ENCODE measurements at regions not wholly inside any gene's neighbourhood (a gene's known extent, or its start where the extent isn't known, plus 50 kb on each side); places are given as distances from the start of the nearest gene placed in this dataset.

GRCh38 chr16:80105751-80106150 lies 435.0 kb upstream of the DYNLRB2 start:
- no peak overlapping the region for H3K27ac Mint-ChIP-seq
- H3K36me3 Mint-ChIP-seq (ENCODE audit: low read depth): no peaks in the 10 kb centered on the region
- H3K4me3 Mint-ChIP-seq: no peak overlapping the region
- Histone ChIP-seq H3K9ac (ENCODE audit: extremely low read depth, low read length, poor library complexity, severe bottlenecking) (no peak overlapping the region), H3K4me1 (ENCODE audit: control insufficient read depth, insufficient read depth, low read length) (no peaks in the 10 kb centered on the region), H3K9me3 (ENCODE audit: control insufficient read depth, low read length) (no peaks in the 10 kb centered on the region), H3K4me3 (ENCODE audit: low read length) (no peak overlapping the region), H3K27ac (ENCODE audit: low read depth, low read length) (no peak overlapping the region), H3K36me3 (ENCODE audit: control insufficient read depth, insufficient read depth, low read length) (no peaks in the 10 kb centered on the region), H3K27me3 (ENCODE audit: control insufficient read depth, insufficient read depth, low read length, poor library complexity, severe bottlenecking) (no peaks in the 10 kb centered on the region)
- no peaks in the 10 kb centered on the region for H3K27me3 Mint-ChIP-seq (ENCODE audit: insufficient read depth)
- H3K4me1 Mint-ChIP-seq: peaks cover 43% of the 10 kb centered on the region
- WGBS, 2 experiments (ENCODE audit: insufficient coverage in 1 of 2, insufficient read length in 1 of 2): 88% methylated on average over 1 of the region's 1 CpG; no CpG with 5 or more reads in 1 of the 2 experiments
- no peak for TF ChIP-seq CTCF (conservative IDR thresholded peaks at IDR 0.05)
- no peaks in the 10 kb centered on the region for H3K9me3 Mint-ChIP-seq
- no peak for DNase-seq

GRCh38 chr16:80105160-80105559 lies 435.6 kb upstream of the DYNLRB2 start:
- no peak overlapping the region for H3K27ac Mint-ChIP-seq

GRCh38 chr16:80104401-80104800 lies 436.4 kb upstream of the DYNLRB2 start:
- no peak for DNase-seq
- Histone ChIP-seq H3K9ac (ENCODE audit: extremely low read depth, low read length, poor library complexity, severe bottlenecking) (no peak overlapping the region), H3K27ac (ENCODE audit: low read depth, low read length) (no peak overlapping the region), H3K36me3 (ENCODE audit: control insufficient read depth, insufficient read depth, low read length) (no peaks in the 10 kb centered on the region), H3K4me1 (ENCODE audit: control insufficient read depth, insufficient read depth, low read length) (no peaks in the 10 kb centered on the region), H3K4me3 (ENCODE audit: low read length) (no peak overlapping the region), H3K27me3 (ENCODE audit: control insufficient read depth, insufficient read depth, low read length, poor library complexity, severe bottlenecking) (no peaks in the 10 kb centered on the region), H3K9me3 (ENCODE audit: control insufficient read depth, low read length) (no peaks in the 10 kb centered on the region)
- Mint-ChIP-seq H3K36me3 (ENCODE audit: low read depth) (no peaks in the 10 kb centered on the region), H3K4me3 (no peak overlapping the region), H3K4me1 (peaks cover 36% of the 10 kb centered on the region), H3K9me3 (no peaks in the 10 kb centered on the region), H3K27me3 (ENCODE audit: insufficient read depth) (no peaks in the 10 kb centered on the region), H3K27ac (no peak overlapping the region)
- TF ChIP-seq CTCF (conservative IDR thresholded peaks at IDR 0.05): no peak
- WGBS, 2 experiments (ENCODE audit: insufficient coverage in 1 of 2, insufficient read length in 1 of 2): 73 to 97% methylated on average over 2 to 3 of the region's 3 CpGs

More at GRCh38 chr16:80105160-80105559, 435.6 kb upstream of the DYNLRB2 start:
- H3K9me3 Mint-ChIP-seq: no peaks in the 10 kb centered on the region
- Histone ChIP-seq H3K36me3 (ENCODE audit: control insufficient read depth, insufficient read depth, low read length) (no peaks in the 10 kb centered on the region), H3K27me3 (ENCODE audit: control insufficient read depth, insufficient read depth, low read length, poor library complexity, severe bottlenecking) (no peaks in the 10 kb centered on the region), H3K9me3 (ENCODE audit: control insufficient read depth, low read length) (no peaks in the 10 kb centered on the region), H3K4me1 (ENCODE audit: control insufficient read depth, insufficient read depth, low read length) (no peaks in the 10 kb centered on the region), H3K4me3 (ENCODE audit: low read length) (no peak overlapping the region), H3K27ac (ENCODE audit: low read depth, low read length) (no peak overlapping the region), H3K9ac (ENCODE audit: extremely low read depth, low read length, poor library complexity, severe bottlenecking) (no peak overlapping the region)
- H3K36me3 Mint-ChIP-seq (ENCODE audit: low read depth): no peaks in the 10 kb centered on the region
- DNase-seq: no peak
- H3K4me1 Mint-ChIP-seq: peaks cover 43% of the 10 kb centered on the region
- no peaks in the 10 kb centered on the region for H3K27me3 Mint-ChIP-seq (ENCODE audit: insufficient read depth)
- TF ChIP-seq CTCF (conservative IDR thresholded peaks at IDR 0.05): no peak
- 91 to 93% methylated on average over 3 to 5 of the region's 5 CpGs for WGBS, 2 experiments (ENCODE audit: insufficient coverage in 1 of 2, insufficient read length in 1 of 2)
- no peak overlapping the region for H3K4me3 Mint-ChIP-seq
